K562 (cell line): ENCODE measurements at regions not wholly inside any gene's neighbourhood (a gene's known extent, or its start where the extent isn't known, plus 50 kb on each side); places are given as distances from the start of the nearest gene placed in this dataset.

Experiments used
- ATAC-seq: fragments of 200-7000 bp; cut with Tn5 transposase; 3 replicates; pipeline ENCODE4 v1.9.1; 2020; ENCODE audit warnings: moderate library complexity
- BruUV-seq: library from RNA; stranded (reverse); fragments of 400-500 nt; replicated peaks from 2 replicates; lab custom pipeline; 2021; lab: Mats Ljungman, UMichigan
- CTCF ChIA-PET: fragments of 300-600 bp; formaldehyde crosslinking; extraction: SDS; loops from one replicate; lab custom pipeline; 2021; ENCODE audit warnings: low intra/inter-chr PET ratio; lab: Yijun Ruan, JAX
- POLR2A ChIA-PET: fragments of 300-600, 350-650 bp; sonication (Branson Sonifier 250); formaldehyde crosslinking; extraction: SDS; loops from one replicate; lab custom pipeline; 2021; ENCODE audit warnings: antibody characterized with exemption, inconsistent platforms; lab: Yijun Ruan, JAX
- DNase-seq, 4 experiments: peaks; one replicate each; pipeline versions ENCODE4 v3.0.0 to v3.0.0-alpha.2; 2011 to 2018; ENCODE audit warnings: low spot score in 3 of 4, mixed read lengths in 3 of 4; ENCODE audit errors: extremely low read depth in 1 of 4
- FAIRE-seq: peaks from 2 replicates; lab custom pipeline; 2011; peaks lifted over from hg19 to GRCh38; lab: Jason Lieb, UNC
- H2AFZ ChIP-seq: 2 replicates; pipeline ENCODE4 v1.6.0; 2011; ENCODE audit warnings: low read depth, low read length, control low read depth, inconsistent platforms
- H3K27ac ChIP-seq: fragments of 200-600 bp; 3 replicates; pipeline ENCODE4 v1.8.0; 2011; ENCODE audit warnings: low read depth, mild to moderate bottlenecking, control low read depth, inconsistent platforms, low read length, moderate library complexity, mixed read lengths; ENCODE audit errors: extremely low read depth
- H3K27me3 ChIP-seq, 2 experiments: fragments of 300-600 bp in 1 of 2; 2 replicates in 1 of 2; 3 replicates in 1 of 2; pipeline versions ENCODE4 v1.6.0 to v1.8.0; 2011; ENCODE audit warnings: inconsistent platforms in 2 of 2, low read length in 2 of 2, mild to moderate bottlenecking in 1 of 2, mixed read lengths in 1 of 2, moderate library complexity in 1 of 2; ENCODE audit not compliant: control insufficient read depth in 2 of 2, insufficient read depth in 2 of 2
- H3K36me3 ChIP-seq: fragments of 300-600 bp; 3 replicates; pipeline ENCODE4 v1.8.0; 2011; ENCODE audit warnings: mild to moderate bottlenecking, low read length, inconsistent platforms; ENCODE audit not compliant: control insufficient read depth, insufficient read depth
- H3K4me1 ChIP-seq, 2 experiments: fragments of 200-600 bp in 1 of 2; replicated peaks in 1 of 2; 2 replicates in 1 of 2; 3 replicates in 1 of 2; pipeline versions ENCODE4 v1.5.1 to v1.8.0; 2011; ENCODE audit warnings: inconsistent platforms in 2 of 2, low read length in 2 of 2, mild to moderate bottlenecking in 1 of 2, mixed read lengths in 1 of 2, moderate library complexity in 1 of 2; ENCODE audit not compliant: control insufficient read depth in 2 of 2, insufficient read depth in 2 of 2
- H3K4me2 ChIP-seq: 2 replicates; pipeline ENCODE4 v1.6.1; 2011; ENCODE audit warnings: low read length, control low read depth, inconsistent platforms, mixed read lengths; ENCODE audit not compliant: insufficient read depth
- H3K4me3 ChIP-seq: fragments of 200-600 bp; sonication (generic), shearing (Covaris generic); 2 replicates; pipeline ENCODE4 v1.5.1; 2016; ENCODE audit warnings: control low read depth, inconsistent platforms
- H3K79me2 ChIP-seq: fragments of 200-600 bp; 3 replicates; pipeline ENCODE4 v1.8.0; 2011; ENCODE audit warnings: low read length, inconsistent platforms; ENCODE audit not compliant: control insufficient read depth, insufficient read depth
- H3K9ac ChIP-seq, 2 experiments: 2 replicates each; pipeline versions ENCODE4 v1.6.0 to v1.6.1; 2011; ENCODE audit warnings: low read depth in 2 of 2, low read length in 2 of 2, control low read depth in 1 of 2, inconsistent platforms in 1 of 2, mild to moderate bottlenecking in 1 of 2, mixed read lengths in 1 of 2; ENCODE audit not compliant: insufficient read depth in 1 of 2
- H3K9me1 ChIP-seq: one replicate; pipeline ENCODE4 v1.6.0; 2011; ENCODE audit warnings: inconsistent platforms, mild to moderate bottlenecking, low read length, moderate library complexity; ENCODE audit not compliant: control insufficient read depth, insufficient read depth
- H3K9me3 ChIP-seq: replicated peaks from 2 replicates; pipeline ENCODE4 v1.5.1; 2011; ENCODE audit warnings: low read depth, low read length, inconsistent platforms; ENCODE audit not compliant: control insufficient read depth, insufficient read depth
- H4K20me1 ChIP-seq: replicated peaks from 2 replicates; pipeline ENCODE4 v1.6.1; 2011; ENCODE audit warnings: low read length, inconsistent platforms, mixed read lengths; ENCODE audit not compliant: control insufficient read depth, insufficient read depth
- BCL6 ChIP-seq: fragments of 250-450 bp; sonication (Bioruptor Pico); IDR thresholded peaks from 2 replicates; pipeline ENCODE4 v1.4.0; 2020
- CGGBP1 ChIP-seq: fragments of 250-450 bp; sonication (Bioruptor Pico); IDR thresholded peaks from 2 replicates; pipeline ENCODE4 v1.9.0; 2021; ENCODE audit warnings: mild to moderate bottlenecking
- CTCFL ChIP-seq: IDR thresholded peaks from 2 replicates; pipeline ENCODE4 v1.6.1; 2011; ENCODE audit warnings: borderline replicate concordance, low read depth, mild to moderate bottlenecking, moderate library complexity, low read length; ENCODE audit not compliant: insufficient read depth, poor library complexity, severe bottlenecking
- KDM4B ChIP-seq, 2 experiments: fragments of 450-650 bp in 1 of 2; sonication (generic) in 1 of 2; IDR thresholded peaks; 2 replicates each; pipeline ENCODE4 v1.6.1; 2016 to 2017; ENCODE audit warnings: borderline replicate concordance in 2 of 2, antibody characterized with exemption in 1 of 2, low read depth in 1 of 2, mild to moderate bottlenecking in 1 of 2
- NFIX ChIP-seq: fragments of 250-450 bp; sonication (Bioruptor Pico); IDR thresholded peaks from 2 replicates; pipeline ENCODE4 v1.4.0; 2020; ENCODE audit warnings: low read depth, mild to moderate bottlenecking, moderate library complexity
- PRDM10 ChIP-seq: fragments of 450-650 bp; IDR thresholded peaks from 2 replicates; pipeline ENCODE4 v1.6.1; 2018; ENCODE audit not compliant: partially characterized antibody
- SREBF2 ChIP-seq: sonication (generic); formaldehyde crosslinking; IDR thresholded peaks from 2 replicates; pipeline ENCODE4 v1.4.0; 2020; ENCODE audit warnings: mild to moderate bottlenecking, missing genetic modification reagents
- TCF7L2 ChIP-seq: fragments of 150-350 bp; IDR thresholded peaks from 2 replicates; pipeline ENCODE4 v1.6.1; 2016; ENCODE audit warnings: low read depth, mild to moderate bottlenecking, low read length, moderate library complexity
- WGBS: fragments of 100-300 bp; shearing (Covaris generic); methylation state at CpG from one replicate; pipeline ENCODE4 v1.1.6; 2016; ENCODE audit warnings: low coverage, mixed read lengths; ENCODE audit not compliant: insufficient coverage; ENCODE audit errors: missing lambda C conversion rate; 5-methylcytosine and 5-hydroxymethylcytosine counted together
- in situ Hi-C: fragments of 300-500 bp; cut with MboI; formaldehyde crosslinking; loops from 4 replicates; pipeline ENCODE4 v1.15.0; 2018; ENCODE audit warnings: inconsistent platforms, mixed read lengths
- intact Hi-C: fragments of 100-400 bp; cut with micrococcal nuclease; formaldehyde crosslinking; loops from 2 replicates; pipeline ENCODE4 v1.14.2; 2022

GRCh38 chr1:29832471-29832870 lies 596.1 kb downstream of the PTPRU start:
- Histone ChIP-seq H2AFZ (no peak overlapping the region), H3K9me1 (no peaks in the 10 kb centered on the region), H3K4me1 (no peaks in the 10 kb centered on the region), H3K4me3 (no peak overlapping the region), H3K36me3 (no peaks in the 10 kb centered on the region), H3K79me2 (no peaks in the 10 kb centered on the region), H3K27ac (no peak overlapping the region)
- no TSS peak for BruUV-seq
- CTCF ChIA-PET: no interaction called here
- under 1% methylated on average over 8 of the region's 8 CpGs for WGBS
- no peak for DNase-seq
- no peak for TF ChIP-seq KDM4B (IDR thresholded peaks at IDR 0.05; ENCODE audit: borderline replicate concordance in 2 of 2, low read depth in 1 of 2)
- TF ChIP-seq CGGBP1 (CRISPR knock-in tag): no peak
- TF ChIP-seq BCL6: no peak
- TF ChIP-seq, all 486 proteins: peak for 0
- in situ Hi-C loops: no loop called here
- no peak for ATAC-seq
- peaks cover 7% of the 10 kb centered on the region; the same call in 1 of the 2 replicates for H4K20me1 ChIP-seq
- H3K9me3 ChIP-seq: no peaks in the 10 kb centered on the region
- intact Hi-C loops: no loop called here
- no peak overlapping the region for H3K4me2 ChIP-seq
- no peak overlapping the region for H3K9ac ChIP-seq
- peaks cover 0 to 17% of the 10 kb centered on the region in 2 experiments; a peak in 3 of 5 replicates for H3K27me3 ChIP-seq
- POLR2A ChIA-PET: no interaction called here
- no peak for FAIRE-seq

- ChIA-PET CTCF (no interaction called here), POLR2A (no interaction called here)
- WGBS: under 1% methylated on average over 7 of the region's 7 CpGs
- no peaks in the 10 kb centered on the region for H3K9me1 ChIP-seq
- peaks cover 0 to 17% of the 10 kb centered on the region in 2 experiments; a peak in 3 of 5 replicates for H3K27me3 ChIP-seq
- no peak overlapping the region for H2AFZ ChIP-seq
- no peaks in the 10 kb centered on the region for H3K36me3 ChIP-seq
- H3K27ac ChIP-seq: no peak overlapping the region
- H3K9me3 ChIP-seq: no peaks in the 10 kb centered on the region
- H3K4me2 ChIP-seq: no peak overlapping the region
- no peaks in the 10 kb centered on the region for H3K79me2 ChIP-seq
- FAIRE-seq: no peak
- no peak overlapping the region for H3K4me3 ChIP-seq
- H3K4me1 ChIP-seq: no peaks in the 10 kb centered on the region
- intact Hi-C loops: no loop called here
- no peak overlapping the region for H3K9ac ChIP-seq
- no TSS peak for BruUV-seq
- ATAC-seq: no peak
- H4K20me1 ChIP-seq: peaks cover 7% of the 10 kb centered on the region; the same call in 1 of the 2 replicates
- DNase-seq: no peak
- in situ Hi-C loops: no loop called here
- TF ChIP-seq NFIX (no peak), PRDM10 (no peak), CTCFL (no peak), TCF7L2 (no peak), SREBF2 (no peak)
Observed at GRCh38 chr1:29831500-29832117, 595.3 kb downstream of the PTPRU start.
